Keratinocyte (primary cell): ENCODE measurements at regions not wholly inside any gene's neighbourhood (a gene's known extent, or its start where the extent isn't known, plus 50 kb on each side); places are given as distances from the start of the nearest gene placed in this dataset.

Source experiments
- DNase-seq: peaks from one replicate; pipeline ENCODE4 v3.0.0-alpha.2; 2011; ENCODE audit warnings: low read depth, missing footprints, low spot score
- FAIRE-seq: peaks from 2 replicates; lab custom pipeline; 2011; peaks lifted over from hg19 to GRCh38; lab: Jason Lieb, UNC
- H2AFZ ChIP-seq: 2 replicates; pipeline ENCODE4 v1.6.0; 2012; ENCODE audit warnings: low read length, control low read depth, inconsistent platforms; ENCODE audit not compliant: control insufficient read depth
- H3K27ac ChIP-seq: 2 replicates; pipeline ENCODE4 v1.5.1; 2011; ENCODE audit warnings: low read length; ENCODE audit not compliant: control insufficient read depth, insufficient read depth
- H3K27me3 ChIP-seq: 3 replicates; pipeline ENCODE4 v1.6.0; 2011; ENCODE audit warnings: low read length; ENCODE audit not compliant: control insufficient read depth, insufficient read depth; ENCODE audit errors: extremely low read depth
- H3K36me3 ChIP-seq, 2 experiments: 2 replicates in 1 of 2; 3 replicates in 1 of 2; pipeline ENCODE4 v1.5.1; 2011; ENCODE audit warnings: low read length in 2 of 2, mild to moderate bottlenecking in 1 of 2; ENCODE audit not compliant: control insufficient read depth in 2 of 2, insufficient read depth in 2 of 2; ENCODE audit errors: extremely low read depth in 1 of 2
- H3K4me1 ChIP-seq: 3 replicates; pipeline ENCODE4 v1.5.1; 2011; ENCODE audit warnings: low read length; ENCODE audit not compliant: control insufficient read depth, insufficient read depth; ENCODE audit errors: extremely low read depth
- H3K4me2 ChIP-seq: 3 replicates; pipeline ENCODE4 v1.6.0; 2011; ENCODE audit warnings: low read depth, low read length; ENCODE audit not compliant: control insufficient read depth, insufficient read depth; ENCODE audit errors: extremely low read depth
- H3K4me3 ChIP-seq, 3 experiments: fragments of 200-600 bp in 1 of 3; sonication (generic) in 1 of 3; 2 replicates in 2 of 3; 3 replicates in 1 of 3; pipeline ENCODE4 v1.5.1; 2011 to 2016; ENCODE audit warnings: low read length in 3 of 3, mild to moderate bottlenecking in 3 of 3, control low read depth in 2 of 3, inconsistent platforms in 1 of 3, low read depth in 1 of 3, mixed read lengths in 1 of 3, mixed run types in 1 of 3, moderate library complexity in 1 of 3; ENCODE audit not compliant: control insufficient read depth in 2 of 3, insufficient read depth in 2 of 3; ENCODE audit errors: extremely low read depth in 1 of 3
- H3K79me2 ChIP-seq: 2 replicates; pipeline ENCODE4 v1.6.0; 2012; ENCODE audit warnings: low read length; ENCODE audit not compliant: control insufficient read depth, insufficient read depth
- H3K9ac ChIP-seq: 3 replicates; pipeline ENCODE4 v1.6.0; 2011; ENCODE audit warnings: low read length; ENCODE audit not compliant: control insufficient read depth, insufficient read depth; ENCODE audit errors: extremely low read depth
- H3K9me1 ChIP-seq: 3 replicates; pipeline ENCODE4 v1.6.0; 2011; ENCODE audit warnings: low read length; ENCODE audit not compliant: control insufficient read depth, insufficient read depth; ENCODE audit errors: extremely low read depth
- H3K9me3 ChIP-seq: 2 replicates; pipeline ENCODE4 v1.5.1; 2012; ENCODE audit warnings: low read depth, low read length; ENCODE audit not compliant: control insufficient read depth
- H4K20me1 ChIP-seq: 3 replicates; pipeline ENCODE4 v1.6.0; 2011; ENCODE audit warnings: low read length; ENCODE audit not compliant: control insufficient read depth, insufficient read depth; ENCODE audit errors: extremely low read depth
- EZH2 ChIP-seq: IDR thresholded peaks from one replicate; pipeline ENCODE4 v1.6.1; 2012; ENCODE audit warnings: inconsistent platforms, mild to moderate bottlenecking, low read length, moderate library complexity
- dilution Hi-C: fragments of 300-500 bp; cut with MboI; formaldehyde crosslinking; loops from one replicate; pipeline ENCODE4 v1.7.0; 2020; ENCODE audit warnings: low sequenced_read_pairs; ENCODE audit not compliant: extremely low pct_ligation_motif_present
- TF ChIP-seq, protein P1 (sequence below), 3 experiments: IDR thresholded peaks in 1 of 3; conservative IDR thresholded peaks in 1 of 3; optimal IDR thresholded peaks in 1 of 3; 2 replicates in 2 of 3; 3 replicates in 1 of 3; pipeline versions ENCODE3 to v1.5.1; 2011; ENCODE audit warnings: low read length in 3 of 3, mild to moderate bottlenecking in 3 of 3, moderate library complexity in 2 of 3, control low read depth in 1 of 3, inconsistent platforms in 1 of 3; ENCODE audit not compliant: insufficient read depth in 2 of 3; ENCODE audit errors: extremely low read depth in 1 of 3

DNA sequence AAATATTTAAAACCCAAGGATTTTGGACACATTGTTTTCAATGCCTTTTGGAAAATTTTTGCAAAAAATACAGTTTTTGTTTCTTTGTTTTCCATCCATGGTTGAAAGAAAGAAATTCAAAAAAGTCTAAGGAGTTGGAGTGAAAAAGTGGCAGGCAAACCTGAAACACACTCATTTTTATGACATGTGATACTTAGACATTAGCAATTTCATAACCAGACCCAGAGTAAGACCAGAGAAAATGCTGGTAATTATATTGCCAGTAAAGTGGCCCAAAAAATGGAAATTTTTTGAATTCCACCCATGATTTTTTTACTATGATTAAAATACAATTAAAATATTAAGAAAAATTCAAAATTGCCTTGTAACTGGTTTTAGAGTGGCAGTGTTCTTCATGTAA is 128.2 kb downstream of the SLC17A6 start:
- no peak for FAIRE-seq
- Histone ChIP-seq H3K27ac (peak overlapping the region; percentile 28), H2AFZ (peak overlapping the region; percentile 38), H3K27me3 (no peaks in the 10 kb centered on the region), H3K9me1 (no peaks in the 10 kb centered on the region), H3K4me2 (no peak overlapping the region), H3K4me1 (peaks cover 13% of the 10 kb centered on the region), H3K79me2 (no peaks in the 10 kb centered on the region), H3K9me3 (no peaks in the 10 kb centered on the region), H3K4me3 (no peak overlapping the region), H3K9ac (no peak overlapping the region), H3K36me3 (no peaks in the 10 kb centered on the region), H4K20me1 (no peaks in the 10 kb centered on the region)
- no peak for TF ChIP-seq EZH2
- TF ChIP-seq, protein P1, sequence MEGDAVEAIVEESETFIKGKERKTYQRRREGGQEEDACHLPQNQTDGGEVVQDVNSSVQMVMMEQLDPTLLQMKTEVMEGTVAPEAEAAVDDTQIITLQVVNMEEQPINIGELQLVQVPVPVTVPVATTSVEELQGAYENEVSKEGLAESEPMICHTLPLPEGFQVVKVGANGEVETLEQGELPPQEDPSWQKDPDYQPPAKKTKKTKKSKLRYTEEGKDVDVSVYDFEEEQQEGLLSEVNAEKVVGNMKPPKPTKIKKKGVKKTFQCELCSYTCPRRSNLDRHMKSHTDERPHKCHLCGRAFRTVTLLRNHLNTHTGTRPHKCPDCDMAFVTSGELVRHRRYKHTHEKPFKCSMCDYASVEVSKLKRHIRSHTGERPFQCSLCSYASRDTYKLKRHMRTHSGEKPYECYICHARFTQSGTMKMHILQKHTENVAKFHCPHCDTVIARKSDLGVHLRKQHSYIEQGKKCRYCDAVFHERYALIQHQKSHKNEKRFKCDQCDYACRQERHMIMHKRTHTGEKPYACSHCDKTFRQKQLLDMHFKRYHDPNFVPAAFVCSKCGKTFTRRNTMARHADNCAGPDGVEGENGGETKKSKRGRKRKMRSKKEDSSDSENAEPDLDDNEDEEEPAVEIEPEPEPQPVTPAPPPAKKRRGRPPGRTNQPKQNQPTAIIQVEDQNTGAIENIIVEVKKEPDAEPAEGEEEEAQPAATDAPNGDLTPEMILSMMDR (optimal IDR thresholded peaks at IDR 0.05 in 1 of 3, IDR thresholded peaks at IDR 0.05 in 1 of 3, conservative IDR thresholded peaks at IDR 0.05 in 1 of 3; ENCODE audit: extremely low read depth in 1 of 3, insufficient read depth in 2 of 3, low read length in 3 of 3) = no peak
- no peak for DNase-seq
- dilution Hi-C loops = no loop called here

DNA sequence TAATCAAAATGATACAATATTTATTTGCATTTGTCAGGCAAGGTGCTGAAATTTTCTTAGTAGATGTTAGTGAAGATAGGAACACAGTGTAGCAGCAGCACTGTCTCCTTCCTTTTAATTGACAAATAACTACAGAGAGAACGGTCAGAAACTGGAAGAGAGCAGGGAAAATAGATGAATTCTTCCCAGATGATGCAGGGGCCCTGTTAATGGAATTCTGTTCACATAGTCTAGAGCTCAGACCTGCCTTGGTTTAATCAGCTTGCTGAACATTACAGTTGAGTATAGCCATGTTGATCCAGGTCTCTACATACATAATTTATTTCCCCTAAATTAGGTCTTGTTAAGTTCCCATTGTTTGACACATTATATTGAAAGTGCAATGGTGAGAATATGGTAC is 127.4 kb downstream of the SLC17A6 start:
- Histone ChIP-seq H3K9ac (no peak overlapping the region), H3K4me1 (peaks cover 13% of the 10 kb centered on the region), H3K9me3 (peaks cover 5% of the 10 kb centered on the region), H4K20me1 (no peaks in the 10 kb centered on the region), H3K27me3 (no peaks in the 10 kb centered on the region), H3K79me2 (no peaks in the 10 kb centered on the region), H3K36me3 (no peaks in the 10 kb centered on the region), H2AFZ (no peak overlapping the region), H3K4me2 (no peak overlapping the region), H3K27ac (no peak overlapping the region), H3K9me1 (no peaks in the 10 kb centered on the region), H3K4me3 (no peak overlapping the region)
- no peak for DNase-seq
- TF ChIP-seq, protein P1 (optimal IDR thresholded peaks at IDR 0.05 in 1 of 3, IDR thresholded peaks at IDR 0.05 in 1 of 3, conservative IDR thresholded peaks at IDR 0.05 in 1 of 3; ENCODE audit: extremely low read depth in 1 of 3, insufficient read depth in 2 of 3, low read length in 3 of 3) = no peak
- TF ChIP-seq EZH2 = no peak
- no peak for FAIRE-seq
- dilution Hi-C loops = no loop called here
